Dedifferentiated amniotic fluid mesenchymal stem cell (primary cell): ENCODE measurements at regions not wholly inside any gene's neighbourhood (a gene's known extent, or its start where the extent isn't known, plus 50 kb on each side); places are given as distances from the start of the nearest gene placed in this dataset.
"Not testable (repeated sequence)": the region's sequence is repeated elsewhere in the genome, so short reads cannot be mapped to it uniquely, and the experiment has no call there.

ENCODE experiments used
- DNase-seq: peaks from one replicate; pipeline ENCODE4 v3.0.0-alpha.2; 2016; ENCODE audit errors: extremely low spot score

DNA sequence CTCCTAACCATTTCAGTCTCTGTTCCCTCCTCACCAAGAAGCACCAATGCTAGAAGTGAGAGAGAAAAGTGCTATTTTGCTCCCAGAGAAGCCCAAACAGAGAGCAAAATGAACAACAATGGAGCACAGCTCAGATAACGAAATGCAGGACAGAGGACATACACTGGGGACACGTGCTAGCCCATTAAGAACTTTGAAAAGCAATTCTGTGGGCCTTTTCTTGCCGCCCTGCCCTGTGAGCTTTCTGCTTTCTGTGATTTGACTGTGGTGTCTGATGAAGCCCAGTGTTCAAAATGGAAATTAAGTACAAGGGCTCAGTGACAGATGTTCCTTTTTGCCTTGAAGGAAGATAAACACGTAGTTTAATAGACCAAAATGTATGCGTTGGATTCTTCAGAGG, 130.8 kb downstream of the S1PR1 start:
- no peak for DNase-seq

DNA sequence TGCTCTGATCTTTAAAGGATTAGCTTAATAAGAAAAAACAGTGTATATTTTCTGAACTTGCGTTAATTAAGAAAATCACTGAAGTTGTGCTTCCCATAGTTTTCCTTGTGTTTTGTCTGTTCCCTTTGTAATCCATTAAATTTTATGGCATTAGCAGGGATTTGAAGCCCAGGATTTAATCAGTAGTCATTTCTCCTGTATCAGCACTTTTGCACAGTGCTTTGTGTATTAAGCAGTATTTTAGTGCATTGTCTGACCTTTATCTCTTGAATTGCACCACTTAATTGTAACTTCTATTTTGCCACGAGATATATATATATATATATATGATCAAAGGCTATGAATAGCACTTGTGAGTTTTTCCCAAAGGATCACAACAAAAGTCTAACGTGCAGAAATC, 133.7 kb downstream of the S1PR1 start:
- DNase-seq: no peak

DNA sequence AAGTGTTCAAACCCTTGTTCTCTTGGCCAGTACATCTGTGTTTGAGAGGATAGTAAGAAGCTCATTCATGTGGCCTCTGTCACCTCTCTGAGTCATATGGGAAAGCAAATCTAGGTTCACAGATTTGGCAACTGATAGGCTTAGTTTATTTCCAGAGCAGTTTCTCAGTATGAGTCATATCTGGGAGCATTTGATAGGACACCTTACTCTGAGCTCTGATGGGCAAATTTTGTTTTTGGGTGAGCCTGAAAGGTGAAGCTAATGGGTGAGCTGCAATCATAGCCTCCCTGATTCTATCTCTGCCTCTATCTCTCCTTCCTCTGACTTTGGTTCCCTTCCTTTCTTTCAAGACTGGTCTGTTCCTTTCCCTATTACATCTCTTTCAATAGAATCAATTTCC, 134.4 kb downstream of the S1PR1 start:
- no peak for DNase-seq

DNA sequence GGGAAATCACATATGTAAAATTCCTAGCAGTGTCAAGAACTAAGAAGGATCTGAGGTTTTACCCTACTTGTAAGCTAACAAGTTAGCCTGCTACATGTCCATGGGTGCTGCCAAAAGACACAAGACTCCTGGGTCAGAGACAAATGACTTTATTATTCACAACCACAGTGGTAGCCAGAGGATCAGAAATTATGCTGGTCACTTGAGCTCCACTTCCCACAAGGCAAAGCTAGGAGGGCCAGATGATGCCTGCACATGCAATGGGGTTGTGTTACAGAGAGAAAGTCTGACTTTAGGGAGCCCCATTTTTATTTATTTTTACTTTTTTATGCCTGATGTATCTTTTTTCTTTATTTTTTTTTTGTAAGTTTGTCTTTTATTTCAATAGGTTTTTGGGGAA, 136.8 kb downstream of the S1PR1 start:
- no peak for DNase-seq

DNA sequence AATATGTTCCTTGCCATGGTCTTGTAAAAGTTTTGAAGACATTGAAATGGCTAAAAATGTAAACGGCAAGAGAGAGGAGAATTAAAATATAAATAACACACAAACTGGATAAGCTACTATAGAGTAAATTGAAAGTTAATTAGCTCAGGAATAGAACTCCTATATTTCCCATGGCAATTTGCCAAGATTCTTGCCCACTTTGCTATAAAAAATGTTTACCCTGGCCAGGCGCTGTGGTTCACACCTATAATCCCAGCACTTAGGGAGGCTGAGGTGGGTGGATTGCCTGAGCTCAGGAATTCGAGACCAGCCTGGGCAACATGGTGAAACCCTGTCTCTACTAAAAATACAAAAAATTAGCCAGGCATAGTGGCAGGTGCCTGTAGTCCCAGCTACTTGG, 138.6 kb downstream of the S1PR1 start:
- DNase-seq: not testable (repeated sequence)

DNA sequence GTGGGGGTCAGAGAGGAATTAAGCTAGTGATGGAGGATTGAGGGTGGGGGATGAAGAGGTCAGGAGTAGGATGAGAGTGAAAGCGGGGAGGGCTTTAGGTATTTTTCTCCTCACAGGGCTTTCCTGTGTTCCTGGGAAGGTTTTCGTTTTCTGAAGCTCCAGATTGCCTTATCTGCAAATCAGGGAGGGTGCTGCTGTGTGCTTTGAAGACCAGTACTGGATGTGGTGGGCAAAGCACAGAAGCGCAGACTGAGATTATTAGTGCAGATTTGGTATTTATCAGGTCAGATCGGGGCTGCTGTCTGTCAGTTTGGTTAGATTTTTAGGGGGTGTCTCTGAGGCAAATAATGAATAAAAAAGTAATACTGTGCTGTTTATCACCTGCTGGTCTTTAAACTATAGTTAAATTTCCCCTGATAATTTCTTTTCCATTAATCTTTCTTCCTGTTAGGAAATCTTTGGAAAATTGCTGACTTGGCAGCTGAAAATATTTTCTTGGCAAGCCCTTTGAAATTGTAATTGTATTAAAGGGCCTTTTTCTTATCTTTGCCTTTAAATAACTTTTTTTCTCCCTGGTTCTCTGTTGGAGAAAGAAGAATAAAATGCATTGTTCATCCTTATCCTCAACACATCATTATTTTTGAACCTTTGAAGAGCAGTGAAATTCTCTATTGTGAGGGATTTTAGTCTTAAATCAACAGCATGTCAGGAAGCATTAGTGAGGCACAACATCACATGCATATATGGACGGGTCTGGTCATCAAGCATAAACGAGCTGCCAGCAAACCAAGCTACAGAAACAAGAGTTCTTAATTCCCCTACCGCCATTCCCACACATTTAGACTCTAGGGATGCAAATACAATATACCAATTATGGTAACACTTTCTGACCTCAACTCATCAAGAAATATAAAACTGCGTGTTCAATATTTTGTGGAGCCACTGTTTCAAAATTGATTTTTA, 139.6 kb downstream of the S1PR1 start:
- no peak for DNase-seq

DNA sequence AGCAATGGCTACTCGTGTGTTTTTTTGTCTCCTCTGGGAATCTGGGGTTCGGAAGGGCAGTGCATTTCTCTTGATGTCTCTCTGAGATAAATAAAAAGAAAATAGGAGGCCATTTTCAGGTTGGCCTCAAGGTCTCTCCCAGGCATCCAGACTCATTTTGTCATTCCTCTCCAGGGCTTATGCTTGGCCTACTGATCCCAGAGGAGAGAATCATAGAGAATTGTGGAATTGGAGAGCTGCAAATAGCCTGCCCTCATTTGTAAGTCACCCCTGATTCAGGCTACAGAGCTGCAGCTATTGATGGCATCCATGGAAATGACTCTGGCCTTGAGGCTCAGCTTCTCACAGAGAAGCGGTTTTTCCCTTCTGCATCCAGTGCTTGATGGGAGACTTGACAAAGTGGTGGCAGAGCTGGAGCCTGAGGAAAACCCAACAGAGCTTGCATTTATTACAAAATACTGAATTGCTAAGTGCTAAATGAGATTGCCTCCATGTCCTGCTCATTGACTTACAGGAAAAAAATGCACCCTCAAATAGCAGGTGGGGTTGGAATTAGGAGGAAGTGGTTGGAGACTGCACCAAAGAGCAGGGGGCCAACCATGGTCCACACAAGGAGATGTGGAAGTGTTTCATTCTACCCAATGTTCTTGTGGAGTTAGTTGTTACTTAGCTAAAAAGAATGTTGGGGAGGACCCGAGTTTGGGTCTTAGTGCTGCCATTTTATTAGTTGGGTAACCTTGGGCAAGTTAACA, 140.4 kb downstream of the S1PR1 start:
- no peak for DNase-seq

DNA sequence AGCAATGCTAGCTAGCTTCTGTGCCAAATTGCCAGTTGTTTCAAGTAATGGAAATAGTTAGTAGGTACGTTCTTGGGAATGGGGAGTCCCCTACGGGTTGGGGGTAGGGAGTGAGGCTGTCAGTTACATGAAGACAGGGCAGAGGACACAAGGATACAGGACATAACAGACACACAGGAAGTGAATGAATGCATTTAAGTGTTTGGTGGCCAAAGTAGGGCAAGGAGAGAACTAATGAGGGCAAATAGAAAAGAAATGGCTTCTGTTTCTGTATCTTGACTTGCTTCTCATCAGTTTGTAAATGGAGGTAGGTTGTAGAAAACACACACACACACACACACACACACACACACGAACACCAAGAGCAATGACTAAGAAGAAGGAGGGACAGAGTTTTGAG, 142.2 kb downstream of the S1PR1 start:
- no peak for DNase-seq

DNA sequence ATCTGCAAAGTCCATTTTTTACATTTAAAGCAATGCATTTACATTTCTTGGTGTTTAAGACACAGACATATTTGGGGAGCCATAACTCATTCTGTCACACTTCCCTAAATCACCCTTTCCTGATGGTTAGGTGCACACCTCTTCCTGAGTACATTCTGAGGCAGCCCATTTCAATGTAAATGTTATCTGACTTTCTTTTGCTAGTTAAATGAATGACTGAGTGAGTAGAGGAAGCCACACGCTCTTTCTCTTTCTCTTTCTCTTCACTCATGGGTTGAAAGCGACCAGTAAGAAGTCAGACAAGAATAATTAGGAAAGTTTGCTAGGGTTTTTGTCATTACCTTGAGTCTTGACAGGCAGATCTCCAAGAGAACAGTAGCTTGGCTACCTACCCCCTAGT, 143.1 kb downstream of the S1PR1 start:
- DNase-seq: no peak

DNA sequence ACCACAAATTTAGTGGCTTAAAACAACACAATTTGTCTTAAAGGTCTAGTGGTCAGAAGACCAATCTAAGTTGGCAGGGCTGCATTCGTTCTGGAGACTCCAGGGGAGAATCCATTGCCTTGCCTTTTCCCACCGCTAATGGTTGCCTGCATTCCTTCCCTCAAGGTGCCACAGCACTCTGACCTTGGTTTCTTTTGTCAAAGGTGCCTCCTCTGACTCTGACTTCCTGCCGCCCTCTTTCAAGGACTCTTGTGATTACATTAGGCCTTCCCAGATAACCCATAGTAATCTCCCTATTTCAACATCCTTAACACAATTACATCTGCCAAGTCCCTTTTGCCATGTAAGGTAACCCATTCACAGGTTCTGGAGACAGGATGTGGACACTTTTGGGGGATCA, 145.3 kb downstream of the S1PR1 start:
- DNase-seq: no peak

DNA sequence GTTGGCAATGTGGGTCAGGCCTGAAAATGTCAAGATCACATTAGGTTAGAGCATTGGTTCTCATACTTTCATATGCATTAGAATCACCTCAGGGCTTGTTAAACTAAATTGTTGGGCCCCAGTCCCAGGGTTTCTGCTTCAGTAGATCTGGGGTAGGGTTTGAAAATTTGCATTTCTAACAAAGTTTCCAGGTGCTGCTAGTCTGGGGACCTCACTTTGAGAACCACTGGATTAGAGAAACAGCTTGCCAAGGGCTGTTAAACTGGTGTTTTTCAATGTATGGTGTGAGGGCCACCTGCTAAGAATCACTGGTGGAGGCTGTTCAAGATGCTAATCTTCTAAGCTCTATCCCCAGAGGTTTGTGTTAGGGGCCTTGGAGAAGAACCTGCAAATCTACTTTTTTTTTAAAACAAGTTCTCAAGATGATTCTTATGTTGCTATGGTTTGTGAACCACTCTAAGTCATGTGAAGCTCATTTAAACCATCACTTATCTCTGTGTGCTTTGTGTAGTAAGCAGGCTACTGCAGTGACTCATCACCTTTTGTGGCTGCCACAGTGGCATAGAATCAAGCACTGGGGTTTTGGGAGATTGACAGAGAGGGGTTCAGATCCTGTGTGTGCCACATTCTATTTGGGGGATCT, 152.2 kb downstream of the S1PR1 start:
- DNase-seq: no peak

DNA sequence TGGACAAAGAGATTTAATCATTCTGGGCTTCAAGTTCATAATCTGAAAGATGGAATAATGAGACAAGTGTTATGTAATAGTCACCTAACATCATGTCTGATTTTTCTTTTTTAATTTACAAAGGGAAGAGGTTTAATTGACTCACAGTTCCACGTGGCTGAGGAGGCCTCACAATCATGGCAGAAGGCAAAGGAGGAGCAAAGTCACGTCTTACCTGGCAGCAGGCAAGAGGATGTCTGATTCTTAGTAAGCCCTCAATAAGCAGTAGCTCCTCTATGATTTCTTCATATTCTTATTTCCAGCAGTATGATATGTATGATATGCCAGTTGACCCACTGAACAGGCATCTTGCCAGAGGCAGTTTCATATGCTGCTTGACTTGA, 152.7 kb downstream of the S1PR1 start:
- DNase-seq: no peak

DNA sequence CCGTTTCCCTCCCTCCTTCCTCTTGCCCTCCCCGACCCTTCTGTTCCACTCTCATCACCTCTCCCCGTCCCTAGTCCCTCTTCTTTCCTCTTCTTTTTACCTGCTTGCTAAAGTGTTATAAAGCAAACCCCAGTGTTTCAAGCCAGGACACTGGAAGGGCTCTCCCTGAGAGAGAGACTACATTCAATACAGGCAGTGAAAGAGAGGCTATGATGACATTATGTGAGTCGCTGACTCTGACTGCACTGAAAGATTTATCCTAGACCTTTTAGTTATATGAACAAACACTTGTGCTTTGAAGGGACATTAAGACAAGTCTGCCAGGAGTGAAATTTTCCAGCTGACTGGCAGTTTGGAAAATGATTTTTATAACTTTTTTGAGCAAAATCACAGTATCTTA, 155.7 kb downstream of the S1PR1 start:
- DNase-seq: no peak

DNA sequence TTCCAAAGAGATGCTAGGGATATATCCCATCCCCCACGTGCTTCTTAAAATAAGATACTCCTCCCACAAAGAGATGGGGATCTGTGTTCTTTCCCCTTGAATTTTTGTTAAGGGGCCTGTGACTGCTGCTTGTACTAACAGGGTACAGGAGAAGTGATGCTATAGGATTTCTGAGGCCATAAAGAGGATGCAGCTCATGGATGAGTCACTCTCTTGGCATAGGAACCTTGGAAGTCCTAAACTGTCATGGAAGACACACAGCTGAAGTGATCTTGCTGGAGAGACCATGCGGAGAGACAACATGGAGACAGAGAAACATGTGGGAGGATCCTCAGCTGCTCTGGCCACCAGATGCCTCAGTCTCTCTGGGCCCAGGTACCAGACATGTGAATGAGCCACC, 157.2 kb downstream of the S1PR1 start:
- no peak for DNase-seq

DNA sequence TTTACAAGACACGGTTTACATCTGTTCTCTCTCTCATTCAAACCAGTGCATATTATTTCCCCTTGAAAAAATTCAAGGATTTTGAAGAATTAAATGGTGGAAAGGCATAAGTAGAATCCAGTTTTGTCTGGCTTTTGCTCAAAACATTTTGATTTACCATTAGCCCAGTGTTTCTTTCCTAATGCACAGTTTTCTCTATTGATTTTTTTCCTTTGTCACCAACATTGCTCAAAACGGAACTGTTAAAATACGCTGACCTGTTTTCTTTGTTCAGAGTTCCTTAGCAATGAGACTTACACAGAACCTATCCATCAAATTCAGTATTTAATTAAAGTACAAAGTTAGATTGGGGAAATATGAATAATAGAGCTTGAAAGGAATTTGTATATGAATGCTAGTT, 162.4 kb downstream of the S1PR1 start:
- DNase-seq: no peak

DNA sequence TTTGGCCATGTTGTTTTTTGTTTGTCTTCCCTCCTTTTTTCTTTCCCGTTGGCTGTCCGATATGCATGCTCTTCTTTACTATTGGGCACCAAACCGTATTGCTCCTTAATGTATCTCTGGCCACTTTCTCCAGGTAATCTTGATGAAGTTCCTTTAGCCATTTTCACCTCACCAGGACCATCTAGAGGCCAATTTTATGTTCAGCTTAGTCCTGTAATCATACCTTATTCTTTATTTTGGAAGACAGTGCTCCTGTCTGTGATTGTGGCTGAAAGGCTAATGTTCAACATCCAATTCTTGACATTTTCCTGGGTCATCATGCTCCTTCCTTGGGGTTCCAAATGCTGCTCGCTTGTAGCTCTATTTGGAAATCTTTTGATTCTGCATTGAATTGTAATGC, 169.5 kb downstream of the S1PR1 start:
- DNase-seq: no peak

DNA sequence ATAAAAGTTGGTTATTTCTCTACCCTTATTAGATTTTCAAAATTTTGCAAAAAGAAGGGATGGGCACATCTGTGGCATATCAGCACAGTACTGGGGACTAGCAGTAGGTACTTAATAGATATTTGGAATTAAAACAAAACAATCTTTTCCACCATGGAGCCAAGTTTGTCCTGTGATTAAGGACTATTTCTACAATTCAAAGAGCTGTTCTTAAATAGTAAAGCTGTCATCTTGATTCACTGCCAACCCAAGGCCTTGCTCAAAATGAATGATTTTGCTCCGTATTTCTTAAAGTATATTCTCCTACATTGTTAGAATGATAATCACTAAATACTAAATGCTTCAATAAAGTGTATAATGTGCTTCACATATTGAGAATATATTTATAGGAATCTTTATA, 169.9 kb downstream of the S1PR1 start:
- no peak for DNase-seq

DNA sequence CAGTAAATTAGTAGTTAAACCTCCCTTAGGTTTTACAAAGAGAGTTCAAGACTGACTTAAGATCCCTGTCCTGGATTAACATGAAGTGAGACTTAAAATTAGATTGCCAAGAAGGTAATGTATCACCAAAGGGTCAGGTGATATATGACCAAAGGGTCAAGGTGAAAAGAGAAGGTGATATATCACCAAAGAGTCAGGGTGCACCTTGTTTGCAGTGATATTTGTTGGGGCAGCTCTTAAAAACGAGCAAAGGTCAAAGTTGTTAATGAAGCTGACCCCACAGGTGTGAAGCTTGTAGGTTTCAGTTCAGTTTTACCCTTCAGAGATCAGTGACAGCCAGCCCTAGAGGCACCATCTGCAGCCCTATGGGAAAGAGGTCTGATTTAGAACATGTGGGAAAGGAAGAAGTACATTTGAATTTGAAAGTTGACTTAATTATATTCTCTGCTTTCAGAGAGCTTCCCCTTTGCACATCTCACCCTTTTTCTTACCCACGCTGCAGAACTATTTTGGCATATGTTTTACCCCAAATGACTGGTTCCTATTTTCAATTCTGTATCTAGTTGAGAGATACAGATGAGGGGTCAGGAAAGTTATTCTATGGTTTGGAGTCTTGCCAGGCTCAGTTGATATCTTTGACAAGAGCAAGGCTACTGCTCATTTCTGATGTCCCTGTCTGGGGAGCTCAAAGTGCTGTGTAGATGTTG, 170.8 kb downstream of the S1PR1 start:
- DNase-seq: no peak

DNA sequence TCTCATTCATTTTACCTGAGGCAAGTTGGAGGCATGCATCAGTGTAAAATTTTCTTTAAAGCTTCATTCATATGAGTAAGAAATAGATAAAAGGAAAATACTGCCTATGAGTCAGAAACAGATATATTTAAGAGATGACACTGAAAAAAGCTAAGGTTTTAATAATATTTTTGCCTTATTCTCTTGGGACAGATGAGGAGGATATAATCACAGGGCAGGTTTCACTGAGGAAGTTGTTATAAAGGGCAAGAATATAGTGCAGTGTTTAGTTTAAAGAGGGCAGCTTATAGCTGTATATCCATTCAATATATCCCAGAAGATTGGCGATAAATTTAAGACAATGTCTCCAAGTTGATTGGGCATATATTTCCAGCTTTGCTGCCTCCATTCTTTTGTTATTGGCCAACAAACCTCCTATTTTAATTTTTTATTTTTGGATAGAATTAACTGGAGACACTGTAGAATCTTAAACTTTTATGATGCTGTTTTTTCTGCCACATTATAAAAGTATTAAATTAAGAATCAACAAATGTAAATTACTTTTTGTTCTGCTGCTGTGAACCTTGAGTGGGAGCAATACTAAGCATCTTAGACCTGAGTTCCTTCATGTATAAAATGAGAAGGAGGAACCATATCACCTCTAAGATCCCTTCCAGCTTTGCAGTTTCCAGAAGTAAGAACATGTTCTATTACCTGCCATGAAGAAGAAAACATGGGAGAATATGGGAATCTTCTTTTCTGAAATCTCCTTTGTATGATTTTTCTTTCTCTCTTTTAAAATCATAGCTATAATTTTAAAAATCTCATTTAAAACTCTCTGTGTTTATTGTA, 171.6 kb downstream of the S1PR1 start:
- no peak for DNase-seq

DNA sequence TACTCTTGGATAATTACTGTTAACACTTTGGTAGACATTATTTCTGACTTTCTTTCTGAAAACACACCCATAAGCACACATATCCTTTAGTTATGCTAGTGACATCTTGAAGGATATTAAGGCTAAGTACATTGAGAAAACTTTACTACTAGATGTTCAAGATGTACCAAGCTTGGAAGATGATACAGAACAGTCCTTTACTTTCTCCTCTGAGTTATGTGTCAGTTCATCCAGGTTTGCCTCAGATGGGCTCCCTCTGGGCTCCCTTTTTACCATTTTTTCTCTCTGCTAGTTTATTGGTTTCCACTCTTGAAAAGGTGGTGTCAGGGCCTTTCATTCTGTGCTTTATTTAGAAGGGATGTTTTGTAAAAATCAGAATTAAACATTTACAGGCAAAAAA, 172.3 kb downstream of the S1PR1 start:
- DNase-seq: no peak
